Urinary bladder (tissue), 3 donors: ENCODE measurements at regions not wholly inside any gene's neighbourhood (a gene's known extent, or its start where the extent isn't known, plus 50 kb on each side); places are given as distances from the start of the nearest gene placed in this dataset.

ENCODE experiments used
- DNase-seq: peaks from one replicate; pipeline ENCODE4 v3.0.0-alpha.2; 2015; ENCODE audit errors: extremely low spot score
- H3K27ac ChIP-seq: one replicate; pipeline ENCODE4 v1.5.1; 2013; ENCODE audit warnings: low read depth, mild to moderate bottlenecking, moderate library complexity
- H3K36me3 ChIP-seq: one replicate; pipeline ENCODE4 v1.6.1; 2013; ENCODE audit warnings: mild to moderate bottlenecking, moderate library complexity; ENCODE audit not compliant: insufficient read depth
- H3K4me1 ChIP-seq: one replicate; pipeline ENCODE4 v1.6.1; 2013; ENCODE audit warnings: mild to moderate bottlenecking, moderate library complexity; ENCODE audit not compliant: insufficient read depth
- H3K4me3 ChIP-seq: one replicate; pipeline ENCODE4 v1.5.1; 2013; ENCODE audit warnings: low read depth, low read length
- WGBS: extraction: QIAGEN DNeasy Blood & Tissue Kit; methylation state at CpG from one replicate; pipeline ENCODE4 v1.1.7; 2013; 5-methylcytosine and 5-hydroxymethylcytosine counted together
- donor health status: healthy with polysubstance abuse.
- donor health status: healthy.

DNA sequence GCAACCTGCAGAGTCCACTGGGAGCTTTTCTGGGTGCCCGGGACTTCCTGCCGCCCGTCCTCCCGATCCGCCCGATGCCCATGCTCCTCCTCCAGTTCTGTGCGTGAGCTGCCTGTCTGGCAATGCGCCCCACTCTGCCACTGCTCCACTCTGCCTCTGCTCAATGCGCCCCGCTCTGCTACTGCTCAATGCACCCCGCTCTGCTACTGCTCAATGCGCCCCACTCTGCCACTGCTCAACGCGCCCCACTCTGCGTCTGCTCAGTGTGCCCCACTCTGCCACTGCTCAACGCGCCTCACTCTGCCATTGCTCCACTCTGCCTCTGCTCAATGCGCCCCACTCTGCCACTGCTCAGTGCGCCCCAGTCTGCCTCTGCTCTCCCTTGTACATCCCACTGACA lies 436.0 kb downstream of the NR2F1-AS1 start:
- Histone ChIP-seq H3K36me3 (no peaks in the 10 kb centered on the region), H3K4me1 (no peaks in the 10 kb centered on the region), H3K4me3 (no peak overlapping the region), H3K27ac (no peak overlapping the region)
- no peak for DNase-seq
- WGBS: 98% methylated on average over 19 of the region's 19 CpGs

DNA sequence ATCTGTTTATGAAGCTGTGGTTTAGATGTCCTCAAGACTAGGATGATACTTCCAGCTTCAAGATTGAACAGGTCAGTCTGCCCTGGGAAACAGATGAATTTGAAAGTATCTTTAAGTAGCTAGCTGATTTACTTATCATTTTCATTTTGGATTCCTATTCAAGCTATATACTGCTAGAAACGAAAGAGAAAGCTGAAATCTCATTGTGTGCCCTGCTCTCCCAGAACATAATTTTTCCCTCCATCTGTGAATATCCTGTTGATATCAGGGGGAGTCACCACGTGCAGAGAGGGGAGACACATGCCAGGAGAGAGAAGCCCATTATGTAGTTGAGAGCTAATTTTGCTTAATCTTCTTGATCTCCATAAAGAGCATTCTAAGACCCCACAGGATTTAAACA lies 439.1 kb downstream of the NR2F1-AS1 start:
- H3K27ac ChIP-seq: no peak overlapping the region
- no peaks in the 10 kb centered on the region for H3K36me3 ChIP-seq
- 23% methylated on average over 2 of the region's 2 CpGs for WGBS
- no peaks in the 10 kb centered on the region for H3K4me1 ChIP-seq
- no peak overlapping the region for H3K4me3 ChIP-seq
- DNase-seq: no peak

DNA sequence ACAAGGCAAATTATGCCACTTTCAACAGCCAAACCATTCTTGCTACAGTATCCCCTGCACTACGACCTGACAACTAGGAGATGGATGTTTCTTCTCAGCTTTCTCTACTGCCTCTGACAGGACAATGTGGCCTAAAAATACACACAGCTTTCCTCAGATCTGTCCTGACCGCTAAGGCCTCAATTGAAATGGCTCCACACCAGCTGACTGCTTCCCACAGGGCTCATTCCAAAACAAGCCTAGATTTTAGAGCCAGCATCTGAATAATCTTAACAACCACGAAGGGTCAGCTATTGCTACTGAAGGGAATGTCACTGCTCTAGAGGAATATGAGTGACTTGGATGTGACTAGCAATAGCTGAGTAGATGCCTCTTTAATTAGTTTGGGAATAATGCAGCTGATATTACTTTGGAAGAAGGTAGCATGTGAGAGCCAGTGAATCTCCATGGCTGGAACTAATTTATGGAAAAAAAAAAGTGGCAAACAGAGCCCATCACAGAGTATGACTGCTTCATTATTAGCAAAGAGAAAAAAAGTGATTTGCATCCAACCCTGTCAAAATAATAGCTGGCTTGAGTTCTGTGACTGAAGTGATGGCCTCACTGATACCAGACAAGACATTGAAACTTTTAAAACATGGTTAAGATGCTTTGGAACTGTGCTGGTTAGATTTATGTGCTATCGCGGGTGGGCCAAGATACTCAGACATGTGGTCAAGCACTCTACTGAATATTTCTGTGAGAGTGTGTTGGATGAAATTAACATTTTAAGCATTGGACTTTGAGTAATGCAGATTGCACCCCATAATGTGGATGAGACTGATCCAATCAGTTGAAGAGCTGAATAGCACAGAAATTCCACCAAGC lies 450.2 kb downstream of the NR2F1-AS1 start:
- WGBS: 49% methylated on average over 5 of the region's 5 CpGs
- no peaks in the 10 kb centered on the region for H3K36me3 ChIP-seq
- no peaks in the 10 kb centered on the region for H3K4me1 ChIP-seq
- no peak overlapping the region for H3K4me3 ChIP-seq
- no peak for DNase-seq
- H3K27ac ChIP-seq: no peak overlapping the region

DNA sequence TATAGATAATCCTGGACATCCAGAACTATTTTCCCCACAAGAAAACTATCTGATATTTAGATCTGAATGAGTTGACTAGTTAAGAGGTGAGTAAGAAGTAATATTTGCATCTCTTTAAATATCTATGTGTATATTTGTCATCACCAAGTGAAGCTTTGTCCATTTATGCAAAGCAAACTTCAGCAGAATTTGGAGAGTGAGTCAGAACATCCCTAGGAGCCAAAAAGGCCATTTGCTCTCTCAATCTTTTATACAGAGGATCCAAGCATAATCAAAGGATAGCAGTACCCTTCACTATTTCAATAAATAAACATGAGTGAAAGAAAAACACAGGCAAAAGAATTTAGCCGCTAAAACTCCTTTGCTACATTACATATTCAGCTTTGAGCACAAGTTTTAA lies 454.4 kb downstream of the NR2F1-AS1 start:
- no peaks in the 10 kb centered on the region for H3K36me3 ChIP-seq
- no peak overlapping the region for H3K4me3 ChIP-seq
- no peak overlapping the region for H3K27ac ChIP-seq
- DNase-seq: no peak
- H3K4me1 ChIP-seq: no peaks in the 10 kb centered on the region
- WGBS: 51% methylated on average over 1 of the region's 1 CpG

DNA sequence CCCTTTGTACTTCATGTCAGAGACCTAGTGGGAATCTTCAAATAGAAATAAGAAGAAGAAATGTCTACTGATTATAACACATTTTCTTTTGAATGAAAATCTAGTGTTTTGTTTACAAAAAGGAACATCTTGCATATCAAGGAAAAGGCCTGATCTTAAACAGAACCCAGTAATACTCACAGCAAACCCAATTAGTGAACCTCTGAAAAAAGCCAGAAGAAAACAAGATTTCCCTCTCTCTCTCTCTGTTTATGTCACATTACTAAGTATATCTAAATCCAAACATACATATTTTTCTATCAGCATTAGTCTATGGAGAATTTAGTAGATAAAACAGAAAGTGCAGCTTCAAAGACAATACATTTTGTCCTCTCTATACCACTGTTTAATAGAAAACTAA lies 457.9 kb downstream of the NR2F1-AS1 start:
- Histone ChIP-seq H3K4me1 (no peaks in the 10 kb centered on the region), H3K27ac (no peak overlapping the region), H3K36me3 (no peaks in the 10 kb centered on the region), H3K4me3 (no peak overlapping the region)
- no peak for DNase-seq

DNA sequence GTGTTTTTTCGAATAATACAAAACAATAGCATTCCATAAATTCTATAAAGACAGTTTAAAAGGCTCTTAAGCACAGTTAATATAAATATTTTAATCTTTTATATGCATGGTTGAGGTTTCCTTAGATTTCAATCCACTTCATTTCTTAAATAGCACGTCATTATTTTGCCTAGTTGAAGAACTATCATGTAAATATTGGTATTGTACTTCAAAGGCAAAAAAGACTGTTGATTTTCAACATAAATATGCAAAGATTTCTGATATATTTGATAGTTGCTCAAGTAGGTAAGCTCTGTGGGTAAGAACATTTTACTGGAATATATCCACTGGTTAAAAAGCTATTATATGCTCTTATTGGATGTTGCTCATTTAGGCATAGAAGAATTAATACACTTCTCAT lies 458.6 kb downstream of the NR2F1-AS1 start:
- no peak for DNase-seq
- H3K27ac ChIP-seq: no peak overlapping the region
- H3K36me3 ChIP-seq: no peaks in the 10 kb centered on the region
- WGBS: 43% methylated on average over 2 of the region's 2 CpGs
- H3K4me3 ChIP-seq: no peak overlapping the region
- no peaks in the 10 kb centered on the region for H3K4me1 ChIP-seq

DNA sequence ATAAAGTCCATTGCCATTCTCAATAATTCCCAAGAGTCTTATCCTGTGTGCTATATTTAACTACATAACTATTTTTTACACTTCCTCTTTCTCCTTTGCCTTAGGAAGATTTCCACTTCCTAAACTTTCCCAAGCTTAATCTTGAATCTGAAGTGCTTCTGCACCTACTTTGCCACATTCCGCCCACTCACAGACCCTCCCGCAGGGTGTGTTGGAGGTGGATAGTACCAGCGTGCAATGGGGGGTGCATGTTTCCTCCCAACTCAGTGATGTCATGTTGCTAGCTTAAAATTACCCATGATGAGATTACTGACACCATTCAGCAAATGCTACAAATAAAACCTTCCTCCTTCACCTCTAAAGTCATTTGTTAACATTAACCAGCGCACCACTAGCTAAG lies 460.2 kb downstream of the NR2F1-AS1 start:
- no peaks in the 10 kb centered on the region for H3K4me1 ChIP-seq
- no peak for DNase-seq
- no peaks in the 10 kb centered on the region for H3K36me3 ChIP-seq
- WGBS: 88% methylated on average over 4 of the region's 4 CpGs
- no peak overlapping the region for H3K27ac ChIP-seq
- H3K4me3 ChIP-seq: no peak overlapping the region

DNA sequence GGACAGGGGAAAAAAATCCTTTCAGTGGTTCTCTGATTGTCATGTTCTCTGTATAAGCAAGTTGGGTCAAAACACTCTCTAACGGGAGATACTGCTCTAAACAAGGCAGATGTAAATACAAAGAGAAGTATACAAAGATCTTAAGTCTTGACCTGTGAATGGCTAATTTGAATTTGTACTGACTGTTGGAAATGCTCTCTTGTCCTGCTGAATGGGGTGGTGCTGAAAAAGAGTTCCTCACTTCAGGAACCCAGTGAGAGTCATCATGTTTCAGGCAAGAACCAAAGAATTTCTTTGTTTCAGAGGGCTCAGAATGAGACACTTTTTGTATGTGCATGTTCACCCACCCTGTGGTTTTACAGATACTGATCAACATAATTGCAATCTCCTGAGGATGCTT lies 461.0 kb downstream of the NR2F1-AS1 start:
- DNase-seq: no peak
- WGBS: 81% methylated on average over 1 of the region's 1 CpG
- H3K27ac ChIP-seq: no peak overlapping the region

DNA sequence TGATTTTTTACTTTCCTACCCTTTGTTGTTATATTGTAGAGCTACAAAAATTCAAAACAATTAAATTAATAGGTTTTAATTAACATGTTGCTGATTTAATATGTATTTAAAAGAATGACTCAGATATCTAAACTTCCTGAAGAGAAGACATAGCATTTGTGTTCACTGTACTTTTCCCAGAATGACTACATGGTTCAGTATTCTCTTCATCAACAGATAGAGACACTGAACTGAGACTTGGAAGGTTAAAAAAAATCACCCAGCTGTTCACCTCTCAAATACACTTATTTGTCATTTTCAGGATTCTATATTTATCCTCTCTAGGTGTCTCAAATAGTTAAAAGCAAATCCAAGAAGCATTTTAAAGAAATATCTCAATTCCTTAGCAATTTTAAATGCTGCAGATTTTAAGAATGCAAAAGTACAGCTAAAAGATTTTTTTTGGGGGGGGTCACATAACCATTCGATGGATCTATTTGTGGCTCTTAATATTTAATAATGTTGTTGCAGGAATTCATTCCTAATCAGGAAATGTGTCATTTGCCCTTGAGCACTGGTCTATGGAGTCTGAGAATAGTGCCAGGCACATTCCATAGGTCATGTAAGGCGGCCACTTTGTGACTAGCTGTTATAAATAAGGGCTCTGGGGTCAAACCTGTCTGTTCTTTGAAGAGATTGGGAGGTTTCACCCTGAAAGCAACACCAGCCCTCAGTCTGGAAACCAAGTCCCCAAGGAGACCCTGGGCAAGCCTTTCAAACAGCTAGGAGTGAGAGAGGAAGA lies 463.1 kb downstream of the NR2F1-AS1 start:
- Histone ChIP-seq H3K36me3 (no peaks in the 10 kb centered on the region), H3K4me3 (no peak overlapping the region), H3K4me1 (no peaks in the 10 kb centered on the region), H3K27ac (no peak overlapping the region)
- WGBS: 53% methylated on average over 2 of the region's 2 CpGs
- DNase-seq: no peak

More for the DNA sequence above, 461.0 kb downstream of the NR2F1-AS1 start:
- Histone ChIP-seq H3K4me3 (no peak overlapping the region), H3K4me1 (no peaks in the 10 kb centered on the region), H3K36me3 (no peaks in the 10 kb centered on the region)

DNA sequence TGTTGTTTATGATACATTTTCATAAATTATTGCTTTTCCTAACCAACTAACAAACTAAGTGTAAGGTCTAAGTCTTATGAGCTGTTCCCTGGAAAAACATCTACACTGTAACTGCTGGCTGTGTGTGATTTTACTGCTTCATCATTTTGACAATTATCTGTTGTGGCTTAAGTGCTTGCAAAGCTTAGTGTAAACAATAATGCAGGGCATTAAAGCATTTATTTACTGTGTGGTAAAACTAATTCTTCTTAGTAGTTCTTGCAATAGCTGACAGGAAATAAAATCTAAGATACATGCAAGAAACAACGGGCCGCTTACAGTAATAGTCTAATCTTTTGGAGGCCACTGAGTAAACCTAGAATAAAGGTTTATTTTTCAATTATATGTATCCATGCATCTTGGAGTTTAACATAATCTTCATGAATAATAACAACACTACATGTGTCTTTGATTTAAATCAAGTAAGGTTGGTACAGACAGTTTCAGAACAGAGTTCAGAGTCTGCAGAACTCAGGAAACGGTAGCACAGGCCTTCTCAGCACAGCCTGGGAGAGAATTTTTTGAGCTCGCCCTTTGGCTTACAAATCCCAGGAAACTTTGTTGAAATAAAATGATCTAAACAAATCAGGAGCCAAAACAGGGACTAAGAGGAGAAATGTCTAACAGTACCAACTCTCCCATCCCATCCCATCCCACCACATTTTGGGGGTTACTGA lies 473.1 kb downstream of the NR2F1-AS1 start:
- 30% methylated on average over 4 of the region's 4 CpGs for WGBS
- no peak overlapping the region for H3K27ac ChIP-seq
- no peak overlapping the region for H3K4me3 ChIP-seq
- H3K4me1 ChIP-seq: no peaks in the 10 kb centered on the region
- no peak for DNase-seq
- no peaks in the 10 kb centered on the region for H3K36me3 ChIP-seq

DNA sequence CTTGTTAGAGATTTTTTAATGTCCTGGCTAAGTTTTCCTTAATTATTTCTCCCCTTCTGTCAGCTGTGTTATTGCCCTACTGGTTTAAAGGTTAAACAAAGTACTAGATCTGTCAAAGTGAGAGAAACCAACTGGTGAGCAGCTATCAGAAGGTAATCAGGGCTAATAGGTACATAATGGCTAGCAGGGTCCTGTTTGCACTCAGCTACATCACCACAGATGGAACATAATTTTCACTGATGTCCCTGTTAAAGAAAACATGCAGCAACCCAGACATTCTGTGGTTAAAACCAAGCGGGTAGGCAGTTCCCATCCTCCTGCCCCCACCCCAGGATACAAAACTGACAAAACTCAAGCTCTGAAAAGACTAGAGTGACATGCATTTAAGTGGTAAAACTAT lies 473.9 kb downstream of the NR2F1-AS1 start:
- H3K27ac ChIP-seq: no peak overlapping the region
- H3K4me3 ChIP-seq: no peak overlapping the region
- no peaks in the 10 kb centered on the region for H3K36me3 ChIP-seq
- WGBS: 58% methylated on average over 1 of the region's 1 CpG
- DNase-seq: no peak
- H3K4me1 ChIP-seq: no peaks in the 10 kb centered on the region

DNA sequence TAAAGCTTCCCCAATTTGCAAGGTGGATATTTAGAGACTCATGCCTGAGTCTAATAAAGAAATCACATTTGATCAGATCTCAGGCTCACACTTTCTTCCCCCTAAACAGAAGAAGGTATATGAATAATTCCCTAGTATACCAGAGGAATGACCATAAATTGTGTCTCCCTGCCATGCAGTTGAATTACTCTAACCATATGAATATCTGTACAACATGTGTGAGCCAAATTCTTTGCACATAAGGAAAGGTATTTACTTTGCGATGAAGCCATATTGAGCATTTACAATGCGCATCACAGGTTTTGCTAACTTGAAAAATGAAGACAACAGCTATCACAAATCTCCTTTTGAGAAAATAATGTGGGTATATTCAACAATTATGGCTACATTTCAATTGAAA lies 479.4 kb downstream of the NR2F1-AS1 start:
- Histone ChIP-seq H3K36me3 (no peaks in the 10 kb centered on the region), H3K4me3 (no peak overlapping the region), H3K27ac (no peak overlapping the region), H3K4me1 (no peaks in the 10 kb centered on the region)
- WGBS: 98% methylated on average over 2 of the region's 2 CpGs
- no peak for DNase-seq

DNA sequence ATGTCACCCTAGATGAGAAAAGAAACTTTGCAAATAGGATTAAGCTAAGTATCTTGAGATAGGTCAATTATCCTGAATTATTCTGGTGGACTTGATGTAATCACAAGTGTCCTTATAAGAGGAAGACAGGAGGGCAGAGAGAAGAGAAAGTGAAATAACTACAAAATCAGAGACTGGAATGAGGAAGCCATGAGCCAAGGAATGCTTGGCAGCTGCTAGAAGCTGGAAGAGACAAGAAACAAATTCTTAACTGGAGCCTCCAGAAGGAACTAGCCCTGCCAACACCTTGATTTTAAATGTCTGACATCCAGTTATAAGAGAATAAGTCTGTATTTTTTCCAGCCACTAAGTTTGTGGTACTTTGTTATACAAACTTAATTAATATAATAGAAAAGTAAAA lies 480.0 kb downstream of the NR2F1-AS1 start:
- Histone ChIP-seq H3K36me3 (no peaks in the 10 kb centered on the region), H3K4me1 (no peaks in the 10 kb centered on the region), H3K4me3 (no peak overlapping the region), H3K27ac (no peak overlapping the region)
- no peak for DNase-seq

DNA sequence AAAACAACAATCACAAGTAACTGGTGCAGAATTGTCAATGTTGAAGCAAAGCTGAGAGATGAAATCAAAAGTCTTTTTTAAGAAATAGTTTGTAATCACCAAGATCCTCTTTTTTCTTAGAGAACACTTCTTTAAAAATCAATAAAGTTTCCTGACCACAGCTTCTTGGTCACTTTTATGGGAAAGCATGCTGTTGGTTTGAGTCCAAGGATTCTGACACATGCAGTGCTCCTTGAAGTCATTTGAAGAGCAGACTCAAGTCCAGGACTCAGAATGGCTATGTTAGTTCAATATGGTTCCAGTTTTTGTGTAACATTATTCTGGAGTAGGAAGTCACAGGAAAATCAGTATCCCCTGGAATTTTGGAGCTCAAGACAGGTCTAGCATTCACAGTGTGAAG lies 480.6 kb downstream of the NR2F1-AS1 start:
- DNase-seq: no peak
- Histone ChIP-seq H3K4me3 (no peak overlapping the region), H3K4me1 (no peaks in the 10 kb centered on the region), H3K36me3 (no peaks in the 10 kb centered on the region), H3K27ac (no peak overlapping the region)
